Left ventricle myocardium superior (tissue), 1 donor: ENCODE measurements at regions not wholly inside any gene's neighbourhood (a gene's known extent, or its start where the extent isn't known, plus 50 kb on each side); places are given as distances from the start of the nearest gene placed in this dataset.

Experiments
- ATAC-seq: fragments of 200-7000 bp; cut with Tn5 transposase; one replicate; pipeline ENCODE4 v1.9.1; 2020; ENCODE audit warnings: mild to moderate bottlenecking, moderate library complexity
- DNase-seq: peaks from one replicate; pipeline ENCODE4 v3.0.0-alpha.2; 2020
- intact Hi-C: fragments of 100-400 bp; cut with micrococcal nuclease; formaldehyde crosslinking; loops from one replicate; pipeline ENCODE4 v1.11.0; 2022
- donor health status: DM: no; HTN: yes; CAD: no; lungs with severe emphysema.

DNA sequence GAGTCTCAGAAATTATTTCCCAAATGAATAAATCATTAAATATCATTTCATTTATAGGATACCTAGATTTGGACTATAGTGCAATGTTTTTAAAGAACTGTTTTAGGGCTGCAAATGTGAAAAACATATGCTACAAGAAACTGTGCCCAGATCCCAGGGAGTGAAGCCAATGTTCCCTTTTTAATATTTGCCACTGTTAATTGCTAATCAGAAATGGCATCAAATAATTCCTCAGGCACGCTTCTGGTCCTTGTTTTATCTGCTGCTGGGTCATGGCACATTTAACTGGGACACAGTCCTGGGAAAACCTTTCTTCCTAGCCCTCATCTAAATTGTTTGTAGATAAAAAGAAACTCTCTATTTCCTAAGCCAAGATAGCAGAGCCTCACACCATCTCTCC lies 79.3 kb upstream of the CNTNAP4 start:
- no peak for DNase-seq
- intact Hi-C loops: no loop called here
- ATAC-seq: no peak

DNA sequence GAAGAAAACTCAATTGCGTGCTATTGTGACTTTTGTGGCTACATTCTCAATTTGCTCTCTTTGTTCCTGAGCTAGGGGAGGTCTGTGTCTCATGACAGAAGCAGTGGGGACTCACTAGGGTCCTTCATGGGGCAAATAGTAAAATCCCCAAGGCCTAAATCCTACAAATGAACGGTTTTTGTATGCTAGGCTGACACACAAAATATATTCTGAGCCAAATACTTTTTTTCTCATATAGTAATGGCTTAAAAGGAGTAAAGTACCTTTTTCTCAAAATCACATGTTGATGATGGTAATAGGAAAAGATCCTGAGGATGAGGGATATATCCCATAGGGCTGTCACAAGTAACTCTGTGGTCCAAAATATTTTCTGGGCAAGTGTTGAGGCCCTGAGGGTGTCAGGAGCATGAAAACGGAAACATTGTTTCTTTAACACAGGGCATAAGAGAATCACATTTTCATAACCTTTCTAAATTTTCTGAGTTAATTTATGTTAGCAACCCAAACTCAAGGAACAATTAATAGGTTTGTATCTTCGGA lies 77.5 kb upstream of the CNTNAP4 start:
- no peak for DNase-seq
- intact Hi-C loops: no loop called here
- no peak for ATAC-seq

DNA sequence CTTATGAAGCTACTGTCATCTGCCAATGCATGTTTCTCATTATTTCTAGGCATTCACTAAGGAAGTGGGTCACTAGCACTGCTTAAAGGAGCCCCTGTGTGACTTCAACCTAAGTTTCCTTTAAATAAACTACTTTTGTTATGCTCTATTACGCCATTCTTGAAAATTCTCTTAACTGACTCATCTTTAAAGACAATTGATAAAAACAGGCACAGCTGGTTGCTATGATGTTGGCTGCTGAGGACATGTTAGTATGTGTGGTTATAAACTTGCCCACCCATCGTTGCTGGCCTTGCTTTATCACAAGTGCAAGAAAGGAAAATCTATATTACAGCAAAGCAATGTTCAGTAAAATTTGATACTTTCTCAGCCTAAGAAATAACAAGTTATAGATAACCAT lies 75.8 kb upstream of the CNTNAP4 start:
- intact Hi-C loops: no loop called here
- ATAC-seq (no peak), DNase-seq (no peak)

DNA sequence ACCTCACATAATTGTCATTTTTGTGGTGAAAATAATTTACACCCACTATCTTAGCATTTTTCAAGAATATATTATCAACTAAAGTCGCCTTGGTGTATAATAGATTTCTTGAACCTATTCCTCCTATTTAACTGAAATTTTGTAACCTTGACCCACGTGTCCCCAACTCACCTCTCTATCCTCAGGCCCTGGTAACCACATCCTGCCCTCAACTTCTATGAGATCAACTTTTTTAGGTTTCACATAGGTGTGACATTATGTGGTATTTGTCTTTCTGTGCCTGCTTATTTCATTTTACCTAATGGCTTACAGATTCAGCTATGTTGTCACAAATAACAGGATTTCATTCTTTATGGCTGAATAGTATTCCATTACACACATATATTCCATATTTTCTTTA lies 73.0 kb upstream of the CNTNAP4 start:
- intact Hi-C loops: no loop called here
- DNase-seq: no peak
- ATAC-seq: no peak

DNA sequence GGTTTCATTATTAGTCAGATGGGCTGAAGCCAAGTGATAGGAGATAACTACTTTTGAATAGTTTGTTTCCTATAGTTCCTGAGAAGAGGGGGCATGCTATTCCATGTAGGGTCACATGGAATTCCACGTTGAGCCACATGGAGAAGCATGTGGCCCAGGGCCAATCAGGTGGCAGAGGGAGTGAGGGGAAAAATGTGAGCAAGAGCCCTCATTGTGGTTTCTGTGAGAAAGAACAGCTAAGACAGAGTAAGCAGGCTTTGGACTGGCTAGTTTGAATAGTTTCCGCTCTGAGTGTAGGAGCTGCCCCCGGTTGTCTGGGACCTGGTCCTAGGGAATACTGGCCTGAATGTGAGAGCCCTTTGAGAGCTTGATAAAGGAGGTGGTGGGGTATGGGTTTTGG lies 69.9 kb upstream of the CNTNAP4 start:
- intact Hi-C loops: no loop called here
- no peak for ATAC-seq
- no peak for DNase-seq

DNA sequence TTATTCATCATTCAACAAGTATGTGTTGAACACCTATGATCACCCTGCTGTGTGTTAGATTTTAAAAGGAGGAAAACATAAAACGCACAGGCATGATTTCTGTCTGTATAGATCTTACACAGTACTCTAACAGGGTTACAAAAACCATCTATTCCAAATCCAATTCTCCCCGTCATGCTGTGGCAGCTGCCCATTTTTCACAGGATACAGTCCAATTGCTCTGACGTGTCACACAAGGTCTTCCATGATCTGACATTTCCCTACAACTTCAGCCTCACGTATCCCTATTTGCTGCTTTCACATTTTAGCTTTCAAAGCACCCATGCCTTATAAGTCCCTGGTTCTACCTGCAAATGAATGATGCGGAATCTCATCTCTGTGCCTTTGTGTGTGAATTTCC lies 67.0 kb upstream of the CNTNAP4 start:
- intact Hi-C loops: no loop called here
- DNase-seq (no peak), ATAC-seq (no peak)

DNA sequence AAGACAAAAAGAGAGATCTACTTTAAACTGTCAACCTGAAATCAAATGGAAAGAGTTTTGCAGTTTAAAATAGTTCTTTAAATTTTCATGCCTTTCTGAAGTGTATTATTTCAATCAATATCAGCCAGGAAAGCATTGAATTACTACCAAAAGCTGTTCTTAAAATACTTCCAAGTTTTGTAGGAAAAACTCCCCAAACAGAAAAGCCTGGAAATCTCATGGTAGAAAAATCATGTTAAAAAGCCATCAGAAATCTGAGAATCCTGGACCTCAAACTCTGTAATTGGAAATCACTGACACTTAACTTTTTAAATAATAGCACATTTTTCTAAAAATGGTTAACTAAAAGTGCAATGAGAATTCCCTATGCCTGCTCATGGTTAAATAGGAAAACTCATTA lies 63.3 kb upstream of the CNTNAP4 start:
- DNase-seq: no peak
- no peak for ATAC-seq
- intact Hi-C loops: no loop called here

DNA sequence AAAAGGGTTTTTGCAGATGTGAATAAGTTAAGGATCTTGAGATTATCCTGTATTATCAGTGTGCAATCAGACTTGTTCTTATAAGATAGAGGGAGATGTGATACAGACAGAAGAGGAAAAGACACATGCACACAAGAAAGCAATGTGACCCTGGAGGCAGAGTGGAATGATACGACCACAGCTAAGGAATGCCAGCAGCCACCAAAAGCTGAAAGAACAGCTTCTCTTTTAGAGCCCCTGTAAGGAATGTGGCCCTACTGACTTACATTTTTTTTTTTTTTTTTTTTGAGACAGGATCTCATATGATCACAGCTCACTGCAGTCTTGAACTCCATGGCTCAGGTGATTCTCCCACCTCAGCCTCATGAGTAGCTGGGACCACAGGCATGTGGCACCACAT lies 62.3 kb upstream of the CNTNAP4 start:
- intact Hi-C loops: no loop called here
- ATAC-seq: no peak
- DNase-seq: no peak

DNA sequence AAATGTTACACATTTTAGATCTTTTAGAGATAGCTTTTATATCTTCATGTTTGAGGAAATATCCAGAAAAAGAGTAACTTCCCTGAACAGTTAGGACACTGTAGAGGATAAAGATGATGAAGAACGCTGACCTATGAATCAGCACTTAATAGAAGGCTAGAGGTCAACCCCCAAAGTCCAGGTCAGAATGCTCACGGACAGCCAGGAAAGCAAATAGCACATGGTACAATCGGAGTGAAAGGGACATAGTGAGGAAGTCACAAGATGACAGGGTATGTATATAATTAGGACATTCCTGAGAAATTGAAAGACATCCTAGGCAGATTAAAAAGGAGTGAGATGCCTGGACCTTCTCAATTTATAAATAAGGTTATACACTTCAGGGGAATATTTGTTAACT lies 55.1 kb upstream of the CNTNAP4 start:
- intact Hi-C loops: no loop called here
- DNase-seq (no peak), ATAC-seq (no peak)

DNA sequence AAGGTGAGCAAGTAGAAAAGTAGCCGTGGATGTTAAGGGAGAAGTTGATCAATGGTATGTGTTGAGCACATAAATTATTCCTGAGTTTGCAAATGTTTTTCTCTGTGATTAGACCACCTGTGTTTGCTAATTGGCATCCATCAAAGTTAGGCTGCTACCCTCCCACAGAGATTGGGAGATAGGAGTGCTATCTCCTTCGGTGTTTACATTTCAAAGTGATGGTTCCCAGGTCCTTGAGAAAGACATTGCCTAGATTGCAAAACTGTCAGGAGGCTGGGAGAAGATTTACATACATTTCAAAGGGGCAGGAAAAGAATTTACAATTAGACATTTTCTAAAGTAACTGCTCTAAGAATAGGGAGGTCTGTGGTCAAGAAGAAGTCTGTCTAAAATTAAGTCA lies 54.3 kb upstream of the CNTNAP4 start:
- intact Hi-C loops: no loop called here
- DNase-seq (no peak), ATAC-seq (no peak)

DNA sequence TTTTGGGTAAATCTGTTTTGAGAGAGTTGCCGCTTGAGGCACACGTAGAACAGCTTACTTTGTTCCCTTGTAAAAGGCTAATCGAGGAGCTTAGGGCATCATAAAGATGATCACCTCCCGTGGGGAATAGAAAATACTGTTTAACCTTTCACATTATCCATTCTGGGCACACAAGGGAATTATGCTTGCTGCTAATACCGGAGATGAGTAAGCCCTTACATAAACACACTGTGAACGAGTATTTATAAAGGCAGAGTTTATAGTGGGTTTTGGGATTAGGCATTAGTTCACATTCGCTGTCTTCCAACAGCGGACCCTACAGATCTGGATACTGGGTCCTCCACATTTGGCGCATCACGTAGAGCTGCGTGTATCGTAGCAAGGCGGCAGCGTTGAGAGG lies 51.2 kb upstream of the CNTNAP4 start:
- no peak for DNase-seq
- intact Hi-C loops: no loop called here
- no peak for ATAC-seq

DNA sequence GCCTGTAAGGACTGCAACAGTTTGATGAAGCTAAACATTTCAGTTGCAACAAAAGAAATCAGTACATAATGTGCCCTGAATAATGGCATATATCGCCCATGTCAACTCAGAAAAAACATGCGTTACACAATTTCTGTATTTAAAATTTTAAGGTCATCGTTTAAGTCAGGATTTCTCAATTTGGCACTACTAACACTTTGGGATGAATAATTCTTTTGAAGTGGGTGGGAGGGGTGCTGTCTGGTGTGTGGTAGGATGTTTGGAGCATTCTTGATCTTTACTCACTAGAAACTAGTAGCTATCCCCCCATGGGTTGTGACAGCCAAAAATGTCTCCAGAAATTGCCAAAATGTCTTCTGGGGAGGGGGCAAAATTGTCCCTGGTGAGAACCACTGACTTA lies 50.7 kb upstream of the CNTNAP4 start:
- ATAC-seq: no peak
- DNase-seq: no peak
- intact Hi-C loops: no loop called here
